Neural cell (in vitro differentiated cells): ENCODE measurements at regions not wholly inside any gene's neighbourhood (a gene's known extent, or its start where the extent isn't known, plus 50 kb on each side); places are given as distances from the start of the nearest gene placed in this dataset.

ENCODE experiments used
- H2AFZ ChIP-seq: fragments of 200-600, 300-800 bp; sonication (generic), shearing (Covaris generic); 2 replicates; pipeline ENCODE4 v1.6.0; 2014; ENCODE audit warnings: low read depth, mild to moderate bottlenecking, antibody characterized with exemption, low read length, moderate library complexity
- H3F3A ChIP-seq: fragments of 200-600 bp; shearing (Covaris generic); 2 replicates; pipeline ENCODE4 v1.6.1; 2016; ENCODE audit warnings: mild to moderate bottlenecking, moderate library complexity, mixed read lengths, antibody characterized with exemption, low read length; ENCODE audit not compliant: insufficient read depth, poor library complexity, severe bottlenecking
- H3K27ac ChIP-seq: fragments of 200-600, 300-800 bp; sonication (generic), shearing (Covaris generic); 2 replicates; pipeline ENCODE4 v1.5.1; 2014; ENCODE audit warnings: mild to moderate bottlenecking, low read length, moderate library complexity
- H3K27me3 ChIP-seq: fragments of 300-800, 200-600 bp; sonication (generic), shearing (Covaris generic); 2 replicates; pipeline ENCODE4 v1.6.0; 2014; ENCODE audit warnings: mild to moderate bottlenecking, low read depth, low read length, moderate library complexity; ENCODE audit not compliant: insufficient read depth
- H3K36me3 ChIP-seq: fragments of 300-800, 200-600 bp; sonication (generic), shearing (Covaris generic); 2 replicates; pipeline ENCODE4 v1.5.1; 2014; ENCODE audit warnings: mild to moderate bottlenecking, antibody characterized with exemption, low read length, moderate library complexity; ENCODE audit not compliant: insufficient read depth
- H3K4me2 ChIP-seq: fragments of 300-800, 200-600 bp; sonication (generic), shearing (Covaris generic); 2 replicates; pipeline ENCODE4 v1.6.0; 2014; ENCODE audit warnings: mild to moderate bottlenecking, low read length
- H3K4me3 ChIP-seq: fragments of 300-800, 200-600 bp; sonication (generic), shearing (Covaris generic); 2 replicates; pipeline ENCODE4 v1.5.1; 2014; ENCODE audit warnings: mild to moderate bottlenecking, low read length, moderate library complexity
- H3K79me2 ChIP-seq: fragments of 200-600 bp; shearing (Covaris generic); replicated peaks from 2 replicates; pipeline ENCODE4 v1.6.0; 2014; ENCODE audit warnings: mild to moderate bottlenecking, low read length, moderate library complexity; ENCODE audit not compliant: insufficient read depth
- H3K9ac ChIP-seq: fragments of 300-800, 200-600 bp; sonication (generic), shearing (Covaris generic); 2 replicates; pipeline ENCODE4 v1.6.1; 2016; ENCODE audit warnings: mild to moderate bottlenecking, low read length, mixed read lengths
- H3K9me2 ChIP-seq: fragments of 200-600 bp; shearing (Covaris generic); 2 replicates; pipeline ENCODE4 v1.6.1; 2016; ENCODE audit warnings: mild to moderate bottlenecking, low read length, mixed read lengths; ENCODE audit not compliant: insufficient read depth
- H3K9me3 ChIP-seq: fragments of 200-600, 300-800 bp; sonication (generic), shearing (Covaris generic); 2 replicates; pipeline ENCODE4 v1.6.1; 2016; ENCODE audit warnings: mild to moderate bottlenecking, mixed run types, low read length, moderate library complexity, mixed read lengths
- H4K20me1 ChIP-seq: fragments of 200-600 bp; shearing (Covaris generic); 2 replicates; pipeline ENCODE4 v1.6.1; 2016; ENCODE audit warnings: mild to moderate bottlenecking, mixed run types; ENCODE audit not compliant: insufficient read depth
- CTCF ChIP-seq: fragments of 450-650 bp; IDR thresholded peaks from 2 replicates; pipeline ENCODE4 v1.5.1; 2014; ENCODE audit warnings: antibody characterized with exemption, mild to moderate bottlenecking, moderate library complexity; ENCODE audit not compliant: poor library complexity, severe bottlenecking
- EP300 ChIP-seq: fragments of 450-650 bp; conservative IDR thresholded peaks from 2 replicates; pipeline ENCODE4 v1.6.1; 2014; ENCODE audit warnings: antibody characterized with exemption, mild to moderate bottlenecking, moderate library complexity; ENCODE audit not compliant: poor library complexity, severe bottlenecking
- EZH2 ChIP-seq: fragments of 200-600, 300-800 bp; shearing (Covaris generic), sonication (generic); IDR thresholded peaks from 2 replicates; pipeline ENCODE4 v1.6.1; 2014; ENCODE audit warnings: antibody characterized with exemption, low read length, borderline replicate concordance, mild to moderate bottlenecking; ENCODE audit not compliant: insufficient read depth, poor library complexity, severe bottlenecking
- MXI1 ChIP-seq: fragments of 450-650 bp; conservative IDR thresholded peaks from 2 replicates; pipeline ENCODE4 v1.6.1; 2014; ENCODE audit warnings: antibody characterized with exemption, mild to moderate bottlenecking; ENCODE audit not compliant: poor library complexity, severe bottlenecking
- POLR2AphosphoS5 ChIP-seq: IDR thresholded peaks from 2 replicates; pipeline ENCODE4 v1.6.1; 2012
- RAD21 ChIP-seq: fragments of 450-650 bp; conservative IDR thresholded peaks from 2 replicates; pipeline ENCODE4 v1.6.1; 2014; ENCODE audit warnings: antibody characterized with exemption, mild to moderate bottlenecking, moderate library complexity
- REST ChIP-seq: IDR thresholded peaks from 2 replicates; pipeline ENCODE4 v1.6.1; 2012; ENCODE audit warnings: borderline replicate concordance
- SMC3 ChIP-seq: fragments of 450-650 bp; conservative IDR thresholded peaks from 2 replicates; pipeline ENCODE4 v1.6.1; 2014; ENCODE audit warnings: antibody characterized with exemption, mild to moderate bottlenecking, moderate library complexity; ENCODE audit not compliant: poor library complexity
- TAF1 ChIP-seq: IDR thresholded peaks from 2 replicates; pipeline ENCODE4 v1.6.1; 2012; ENCODE audit warnings: low read depth

GRCh38 chr7:18208921-18209320 lies 181.3 kb upstream of the PRPS1L1 start:
- Histone ChIP-seq H3K4me2 (no peak overlapping the region), H3K9me3 (no peaks in the 10 kb centered on the region), H2AFZ (no peak overlapping the region), H3K27me3 (no peaks in the 10 kb centered on the region), H3F3A (no peaks in the 10 kb centered on the region), H3K79me2 (no peaks in the 10 kb centered on the region), H3K4me3 (no peak overlapping the region), H3K27ac (no peak overlapping the region), H4K20me1 (no peaks in the 10 kb centered on the region), H3K9me2 (no peaks in the 10 kb centered on the region), H3K36me3 (no peaks in the 10 kb centered on the region), H3K9ac (no peak overlapping the region)
- no peak for TF ChIP-seq EP300
- no peak for TF ChIP-seq POLR2AphosphoS5
- no peak for TF ChIP-seq CTCF
- TF ChIP-seq SMC3: no peak
- no peak for TF ChIP-seq MXI1
- TF ChIP-seq TAF1: no peak

GRCh38 chr7:18210377-18210776 lies 182.7 kb upstream of the PRPS1L1 start:
- H3K9me3 ChIP-seq: no peaks in the 10 kb centered on the region
- H3K9ac ChIP-seq: no peak overlapping the region
- H3K36me3 ChIP-seq: no peaks in the 10 kb centered on the region
- no peak for TF ChIP-seq EZH2
- no peak for TF ChIP-seq CTCF
- TF ChIP-seq MXI1: no peak
- no peak for TF ChIP-seq RAD21
- TF ChIP-seq SMC3: no peak
- no peaks in the 10 kb centered on the region for H3K79me2 ChIP-seq
- H3K4me2 ChIP-seq: no peak overlapping the region
- H4K20me1 ChIP-seq: no peaks in the 10 kb centered on the region
- H3K27ac ChIP-seq: no peak overlapping the region
- no peaks in the 10 kb centered on the region for H3F3A ChIP-seq
- H3K4me3 ChIP-seq: no peak overlapping the region
- no peak overlapping the region for H2AFZ ChIP-seq
- no peaks in the 10 kb centered on the region for H3K27me3 ChIP-seq
- no peaks in the 10 kb centered on the region for H3K9me2 ChIP-seq

- no peaks in the 10 kb centered on the region for H3F3A ChIP-seq
- no peak overlapping the region for H3K9ac ChIP-seq
- H3K27me3 ChIP-seq: no peaks in the 10 kb centered on the region
- no peak overlapping the region for H3K27ac ChIP-seq
- no peaks in the 10 kb centered on the region for H3K36me3 ChIP-seq
- H2AFZ ChIP-seq: no peak overlapping the region
- H3K9me3 ChIP-seq: no peaks in the 10 kb centered on the region
- H3K4me2 ChIP-seq: no peak overlapping the region
- H3K79me2 ChIP-seq: no peaks in the 10 kb centered on the region
- TF ChIP-seq CTCF (no peak), EP300 (no peak), TAF1 (no peak), MXI1 (no peak), REST (no peak), EZH2 (no peak), RAD21 (no peak), POLR2AphosphoS5 (no peak), SMC3 (no peak)
- H3K9me2 ChIP-seq: no peaks in the 10 kb centered on the region
- H3K4me3 ChIP-seq: no peak overlapping the region
- H4K20me1 ChIP-seq: no peaks in the 10 kb centered on the region
Measured at GRCh38 chr7:18210788-18211187, 183.1 kb upstream of the PRPS1L1 start.
